Neural progenitor cell (in vitro differentiated cells): ENCODE measurements at regions not wholly inside any gene's neighbourhood (a gene's known extent, or its start where the extent isn't known, plus 50 kb on each side); places are given as distances from the start of the nearest gene placed in this dataset.

Experiments used
- DNase-seq: peaks from one replicate; pipeline ENCODE4 v3.0.0-alpha.2; 2016; ENCODE audit warnings: low spot score
- H2AFZ ChIP-seq: fragments of 200-600 bp; sonication (generic); replicated peaks from 2 replicates; pipeline ENCODE4 v1.6.1; 2016; ENCODE audit warnings: antibody characterized with exemption
- H3F3A ChIP-seq: fragments of 200-600 bp; sonication (generic); 2 replicates; pipeline ENCODE4 v1.6.1; 2016; ENCODE audit warnings: antibody characterized with exemption, low read depth
- H3K27ac ChIP-seq: fragments of 200-600 bp; sonication (generic); 2 replicates; pipeline ENCODE4 v1.5.1; 2016; ENCODE audit warnings: mild to moderate bottlenecking
- H3K27me3 ChIP-seq: fragments of 200-600 bp; sonication (generic); 2 replicates; pipeline ENCODE4 v1.6.1; 2016; ENCODE audit warnings: mild to moderate bottlenecking, moderate library complexity
- H3K36me3 ChIP-seq: fragments of 200-600 bp; sonication (generic); 2 replicates; pipeline ENCODE4 v1.5.1; 2016
- H3K4me1 ChIP-seq: fragments of 200-600 bp; sonication (generic); 2 replicates; pipeline ENCODE4 v1.6.1; 2016; ENCODE audit warnings: mixed run types
- H3K4me2 ChIP-seq: fragments of 200-600 bp; sonication (generic); 2 replicates; pipeline ENCODE4 v1.6.1; 2016
- H3K4me3 ChIP-seq: fragments of 200-600 bp; sonication (generic); 2 replicates; pipeline ENCODE4 v1.5.1; 2016
- H3K79me2 ChIP-seq: fragments of 200-600 bp; sonication (generic); 2 replicates; pipeline ENCODE4 v1.6.1; 2016; ENCODE audit warnings: low read depth
- H3K9ac ChIP-seq: fragments of 200-600 bp; sonication (generic); 2 replicates; pipeline ENCODE4 v1.6.1; 2016
- H3K9me3 ChIP-seq: fragments of 200-600 bp; sonication (generic); 2 replicates; pipeline ENCODE4 v1.5.1; 2016; ENCODE audit warnings: low read depth
- H4K20me1 ChIP-seq: fragments of 200-600 bp; sonication (generic); 2 replicates; pipeline ENCODE4 v1.6.1; 2016; ENCODE audit warnings: low read depth
- H3K27ac Mint-ChIP-seq: 3 replicates; pipeline ENCODE4 v1.8.0; 2021; ENCODE audit warnings: mixed read lengths
- H3K27me3 Mint-ChIP-seq: 2 replicates; pipeline ENCODE4 v1.8.0; 2022; ENCODE audit warnings: low read depth, mild to moderate bottlenecking, inconsistent platforms, moderate library complexity, mixed read lengths; ENCODE audit not compliant: insufficient read depth
- H3K36me3 Mint-ChIP-seq: 3 replicates; pipeline ENCODE4 v1.8.0; 2021; ENCODE audit warnings: mixed read lengths
- H3K4me1 Mint-ChIP-seq: 3 replicates; pipeline ENCODE4 v1.8.0; 2021; ENCODE audit warnings: mixed read lengths
- H3K4me3 Mint-ChIP-seq: 3 replicates; pipeline ENCODE4 v1.8.0; 2021; ENCODE audit warnings: mild to moderate bottlenecking, moderate library complexity, mixed read lengths
- H3K9me3 Mint-ChIP-seq: 3 replicates; pipeline ENCODE4 v1.8.0; 2020; ENCODE audit warnings: mixed read lengths
- CTCF ChIP-seq: fragments of 200-600 bp; sonication (generic); IDR thresholded peaks from 2 replicates; pipeline ENCODE4 v1.5.1; 2017; ENCODE audit warnings: antibody characterized with exemption, mild to moderate bottlenecking
- EZH2 ChIP-seq: fragments of 200-600 bp; sonication (generic); IDR thresholded peaks from 2 replicates; pipeline ENCODE4 v1.6.1; 2017; ENCODE audit warnings: antibody characterized with exemption, mild to moderate bottlenecking, moderate library complexity
- EZH2phosphoT487 ChIP-seq: fragments of 200-600 bp; sonication (generic); IDR thresholded peaks from 2 replicates; pipeline ENCODE4 v1.6.1; 2017; ENCODE audit warnings: antibody characterized with exemption

GRCh38 chr1:187408212-187409004, 579.7 kb downstream of the PLA2G4A start:
- TF ChIP-seq EZH2phosphoT487 (no peak), EZH2 (no peak), CTCF (no peak)
- Mint-ChIP-seq H3K4me1 (peaks cover 3% of the 10 kb centered on the region), H3K27me3 (no peaks in the 10 kb centered on the region), H3K27ac (no peak overlapping the region), H3K4me3 (no peak overlapping the region), H3K36me3 (no peaks in the 10 kb centered on the region), H3K9me3 (no peaks in the 10 kb centered on the region)
- no peaks in the 10 kb centered on the region for H3K36me3 ChIP-seq
- H3K4me3 ChIP-seq: no peak overlapping the region
- peak; percentile 64 for DNase-seq
- no peaks in the 10 kb centered on the region for H3K79me2 ChIP-seq
- peak overlapping the region; percentile 93 for H3K27ac ChIP-seq
- no peaks in the 10 kb centered on the region for H3K9me3 ChIP-seq
- no peaks in the 10 kb centered on the region for H3K27me3 ChIP-seq
- H3K4me1 ChIP-seq: peaks cover 21% of the 10 kb centered on the region
- H2AFZ ChIP-seq: peak overlapping the region; percentile 70
- H3K9ac ChIP-seq: no peak overlapping the region
- peaks cover 9% of the 10 kb centered on the region for H3F3A ChIP-seq
- H3K4me2 ChIP-seq: no peak overlapping the region
- H4K20me1 ChIP-seq: no peaks in the 10 kb centered on the region

- Histone ChIP-seq H3F3A (peaks cover 9% of the 10 kb centered on the region), H3K4me2 (peak overlapping the region; percentile 8), H3K36me3 (no peaks in the 10 kb centered on the region), H3K9ac (no peak overlapping the region), H4K20me1 (no peaks in the 10 kb centered on the region), H3K27ac (peak overlapping the region; percentile 93), H3K4me3 (no peak overlapping the region), H3K4me1 (peaks cover 21% of the 10 kb centered on the region), H3K27me3 (no peaks in the 10 kb centered on the region), H3K9me3 (no peaks in the 10 kb centered on the region), H2AFZ (peak overlapping the region; percentile 70), H3K79me2 (no peaks in the 10 kb centered on the region)
- H3K4me3 Mint-ChIP-seq: no peak overlapping the region
- no peak overlapping the region for H3K27ac Mint-ChIP-seq
- TF ChIP-seq EZH2: no peak
- no peak for TF ChIP-seq CTCF
- no peak for TF ChIP-seq EZH2phosphoT487
- H3K4me1 Mint-ChIP-seq: peaks cover 3% of the 10 kb centered on the region
- no peaks in the 10 kb centered on the region for H3K36me3 Mint-ChIP-seq
- H3K9me3 Mint-ChIP-seq: no peaks in the 10 kb centered on the region
- no peak for DNase-seq
- no peaks in the 10 kb centered on the region for H3K27me3 Mint-ChIP-seq
Measured at GRCh38 chr1:187409341-187409740, 580.6 kb downstream of the PLA2G4A start.

GRCh38 chr1:187411118-187411517, 582.4 kb downstream of the PLA2G4A start:
- DNase-seq: no peak
- H3K27ac ChIP-seq: no peak overlapping the region
- Mint-ChIP-seq H3K27ac (no peak overlapping the region), H3K4me3 (no peak overlapping the region), H3K36me3 (no peaks in the 10 kb centered on the region), H3K27me3 (no peaks in the 10 kb centered on the region), H3K9me3 (no peaks in the 10 kb centered on the region), H3K4me1 (peaks cover 3% of the 10 kb centered on the region)
- peaks cover 21% of the 10 kb centered on the region for H3K4me1 ChIP-seq
- TF ChIP-seq CTCF (no peak), EZH2 (no peak), EZH2phosphoT487 (no peak)
- H3F3A ChIP-seq: peaks cover 9% of the 10 kb centered on the region
- no peaks in the 10 kb centered on the region for H3K36me3 ChIP-seq
- no peak overlapping the region for H3K4me3 ChIP-seq
- no peak overlapping the region for H3K4me2 ChIP-seq
- no peaks in the 10 kb centered on the region for H3K9me3 ChIP-seq
- no peaks in the 10 kb centered on the region for H3K27me3 ChIP-seq
- no peak overlapping the region for H3K9ac ChIP-seq
- no peak overlapping the region for H2AFZ ChIP-seq
- no peaks in the 10 kb centered on the region for H3K79me2 ChIP-seq
- H4K20me1 ChIP-seq: no peaks in the 10 kb centered on the region
